HG03342 (cell line): ENCODE measurements at regions not wholly inside any gene's neighbourhood (a gene's known extent, or its start where the extent isn't known, plus 50 kb on each side); places are given as distances from the start of the nearest gene placed in this dataset.

Source experiments
- ATAC-seq: cut with Tn5 transposase; IDR thresholded peaks from one replicate; pipeline ENCODE4 v1.9.1; 2021; ENCODE audit warnings: mild to moderate bottlenecking, moderate library complexity; ENCODE audit not compliant: unreplicated experiment

GRCh38 chr5:56358703-56359681, 125.9 kb upstream of the ANKRD55 start:
- ATAC-seq, result no peak

- no peak for ATAC-seq
Measured at GRCh38 chr5:56358046-56358445, 124.9 kb upstream of the ANKRD55 start.

- ATAC-seq, result no peak
Measured at GRCh38 chr5:56357426-56357825, 124.3 kb upstream of the ANKRD55 start.

- no peak for ATAC-seq
Measured at GRCh38 chr5:56356836-56357160, 123.7 kb upstream of the ANKRD55 start.

- no peak for ATAC-seq
Measured at GRCh38 chr5:56356121-56356835, 123.1 kb upstream of the ANKRD55 start.

- no peak for ATAC-seq
Measured at GRCh38 chr5:56354836-56355235, 121.7 kb upstream of the ANKRD55 start.

- no peak for ATAC-seq
Measured at GRCh38 chr5:56352808-56353590, 119.9 kb upstream of the ANKRD55 start.

- ATAC-seq, result no peak
Measured at GRCh38 chr5:56350597-56351170, 117.6 kb upstream of the ANKRD55 start.

- ATAC-seq, result no peak
Measured at GRCh38 chr5:56350011-56350596, 117.0 kb upstream of the ANKRD55 start.

GRCh38 chr5:56349461-56349860, 116.3 kb upstream of the ANKRD55 start:
- no peak for ATAC-seq

GRCh38 chr5:56346741-56347535, 113.8 kb upstream of the ANKRD55 start:
- no peak for ATAC-seq

- ATAC-seq, result no peak
Measured at GRCh38 chr5:56346044-56346710, 113.0 kb upstream of the ANKRD55 start.

GRCh38 chr5:56345352-56345751, 112.2 kb upstream of the ANKRD55 start:
- no peak for ATAC-seq

GRCh38 chr5:56344594-56344993, 111.5 kb upstream of the ANKRD55 start:
- no peak for ATAC-seq

- ATAC-seq, result no peak
Measured at GRCh38 chr5:56343988-56344387, 110.9 kb upstream of the ANKRD55 start.

GRCh38 chr5:56342616-56343015, 109.5 kb upstream of the ANKRD55 start:
- no peak for ATAC-seq

GRCh38 chr5:56340196-56340980, 107.3 kb upstream of the ANKRD55 start:
- no peak for ATAC-seq

GRCh38 chr5:56339732-56340131, 106.6 kb upstream of the ANKRD55 start:
- no peak for ATAC-seq
